ENCODE measurements at regions not wholly inside any gene's neighbourhood (a gene's known extent, or its start where the extent isn't known, plus 50 kb on each side); places are given as distances from the start of the nearest gene placed in this dataset.
"Not testable (repeated sequence)": the region's sequence is repeated elsewhere in the genome, so short reads cannot be mapped to it uniquely, and the experiment has no call there.

DNA sequence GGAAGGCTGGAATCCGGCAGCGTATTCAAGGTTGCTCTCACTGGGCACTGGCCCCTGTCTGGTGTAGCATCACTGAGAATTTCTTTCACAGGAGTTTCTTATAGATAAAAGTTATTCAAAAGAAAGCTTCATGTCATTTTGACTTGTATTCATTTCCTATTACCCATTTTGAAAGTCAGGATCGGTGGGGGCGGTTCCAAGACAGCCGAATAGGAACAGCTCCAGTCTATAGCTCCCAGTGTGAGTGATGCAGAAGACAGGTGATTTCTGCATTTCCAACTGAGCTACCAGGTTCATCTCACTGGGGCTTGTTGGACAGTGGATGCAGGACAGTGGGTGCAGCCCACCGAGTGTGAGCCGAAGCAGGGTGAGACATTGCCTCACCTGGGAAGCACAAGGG lies 51.5 kb upstream of the CDC42EP3 start:
- not testable (repeated sequence) for DNase-seq

DNA sequence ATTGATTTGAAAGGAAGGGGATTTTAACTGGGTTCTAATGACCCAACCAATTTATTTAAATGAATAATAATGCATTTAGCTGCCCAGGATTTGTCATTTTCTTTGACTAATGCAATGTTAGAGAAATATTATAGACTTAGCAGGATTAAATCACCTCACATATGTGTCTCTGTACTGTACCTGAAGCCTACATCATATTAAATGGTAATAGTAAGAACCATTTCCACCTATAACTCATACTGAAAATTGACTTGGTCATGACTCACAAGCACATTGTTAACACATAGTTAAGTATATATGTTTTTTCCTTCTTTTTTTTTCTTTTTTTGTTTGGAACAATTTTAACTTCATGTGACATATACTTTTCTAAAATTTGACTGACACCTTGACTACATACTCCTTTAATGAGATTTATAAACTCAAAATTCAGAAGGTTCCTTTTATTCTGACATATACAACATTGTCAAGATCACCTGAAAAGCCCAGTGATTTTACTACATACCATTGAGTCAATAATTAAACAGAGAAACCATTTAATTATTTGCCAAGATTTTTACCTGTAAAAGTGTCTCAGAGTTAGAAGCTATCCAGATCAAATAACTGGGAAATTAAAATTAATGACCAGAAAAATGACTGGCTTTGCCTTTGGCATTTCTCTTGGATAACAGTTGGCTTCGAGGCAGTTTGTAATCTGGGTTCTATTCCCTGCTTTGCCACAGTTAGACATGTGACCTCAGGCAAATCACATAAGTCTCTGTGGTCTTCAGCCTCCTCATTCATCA lies 58.8 kb upstream of the CDC42EP3 start:
- no peak for DNase-seq

DNA sequence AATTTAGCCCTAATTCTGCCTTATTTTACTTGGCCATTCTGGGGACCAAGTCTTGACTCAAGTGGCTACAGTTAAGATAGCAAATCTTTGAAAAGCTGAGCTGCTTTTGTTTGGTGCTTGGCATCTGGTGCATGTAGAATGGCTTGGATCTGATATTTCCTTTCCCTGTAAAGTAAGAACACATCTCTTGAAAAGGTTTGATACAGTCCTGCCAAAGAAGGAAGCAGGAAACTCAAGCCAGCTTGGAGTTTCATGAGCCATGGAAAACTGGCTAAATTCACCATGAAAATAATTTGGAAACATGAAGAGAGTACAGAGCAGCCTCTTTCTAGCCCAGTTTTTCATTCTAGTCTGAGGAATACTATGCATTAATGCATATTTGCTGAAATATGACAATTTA lies 61.0 kb upstream of the CDC42EP3 start:
- not testable (repeated sequence) for DNase-seq

DNA sequence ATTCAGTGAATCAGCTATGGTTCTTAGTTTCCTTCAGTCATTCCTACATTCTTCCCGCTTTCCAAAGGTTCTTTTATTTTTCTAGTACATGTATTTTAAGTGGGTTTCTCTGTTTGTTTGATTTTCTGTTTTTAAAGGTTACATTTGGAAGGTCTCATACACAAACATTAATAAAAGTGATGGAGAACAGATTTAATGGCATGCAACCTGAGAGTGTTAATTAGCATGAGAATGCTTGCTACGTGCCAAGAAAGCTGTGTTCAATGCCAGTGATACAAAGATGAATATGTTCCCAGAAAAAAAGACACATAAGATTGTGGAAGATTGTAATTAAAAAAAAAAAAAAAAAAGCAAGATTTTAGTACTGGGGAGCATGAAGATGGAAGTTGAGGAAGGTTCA lies 61.8 kb upstream of the CDC42EP3 start:
- DNase-seq: no peak

DNA sequence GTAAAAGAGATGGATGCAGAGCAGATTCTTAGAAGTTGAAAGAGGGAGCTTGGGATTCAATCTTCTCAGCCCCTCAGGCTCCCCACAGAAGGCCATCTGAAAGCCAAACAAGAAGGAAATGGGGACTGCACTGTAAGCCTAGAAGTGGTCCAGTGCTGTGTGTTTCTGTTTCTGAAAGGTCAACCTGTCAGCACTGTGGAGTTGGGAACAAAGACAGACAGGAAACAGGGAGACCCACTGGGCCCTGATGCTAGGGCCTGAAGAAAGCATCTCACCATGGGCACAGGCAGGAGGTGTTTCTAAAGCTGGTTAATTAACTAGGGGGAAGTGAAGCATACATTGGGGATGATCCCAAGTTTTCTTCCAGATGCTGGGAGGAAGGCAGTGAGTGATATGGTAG lies 62.5 kb upstream of the CDC42EP3 start:
- DNase-seq: not testable (repeated sequence)

DNA sequence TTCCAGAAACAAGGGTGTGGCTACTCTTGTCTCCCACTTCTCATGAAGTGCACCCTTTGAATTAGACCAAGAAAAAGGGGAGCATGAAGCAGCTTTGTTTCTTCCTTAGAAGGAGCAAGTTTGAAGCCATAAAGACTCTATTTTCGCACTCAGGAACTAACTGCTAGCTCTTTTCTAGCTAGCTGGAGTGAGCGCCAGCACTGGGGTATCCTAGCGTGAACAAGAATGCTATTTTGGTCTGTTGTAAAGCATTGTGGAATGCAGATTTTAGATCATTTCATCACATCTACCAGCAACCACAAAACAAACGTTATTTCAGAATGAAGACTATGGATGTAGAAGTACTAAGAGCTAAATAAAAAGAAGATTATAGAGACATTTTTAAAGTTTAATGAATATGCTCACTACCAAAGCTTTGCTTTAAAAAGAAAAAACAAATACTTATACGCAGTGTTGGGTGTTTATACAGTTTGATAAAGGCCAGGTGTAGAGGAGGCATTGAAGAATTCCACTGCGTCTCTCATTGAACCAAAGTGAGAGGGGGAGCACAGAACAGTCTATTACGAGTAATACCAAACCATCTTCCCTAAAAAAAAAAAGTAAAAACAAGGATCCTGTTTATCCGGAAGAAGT lies 63.6 kb upstream of the CDC42EP3 start:
- DNase-seq: not testable (repeated sequence)

DNA sequence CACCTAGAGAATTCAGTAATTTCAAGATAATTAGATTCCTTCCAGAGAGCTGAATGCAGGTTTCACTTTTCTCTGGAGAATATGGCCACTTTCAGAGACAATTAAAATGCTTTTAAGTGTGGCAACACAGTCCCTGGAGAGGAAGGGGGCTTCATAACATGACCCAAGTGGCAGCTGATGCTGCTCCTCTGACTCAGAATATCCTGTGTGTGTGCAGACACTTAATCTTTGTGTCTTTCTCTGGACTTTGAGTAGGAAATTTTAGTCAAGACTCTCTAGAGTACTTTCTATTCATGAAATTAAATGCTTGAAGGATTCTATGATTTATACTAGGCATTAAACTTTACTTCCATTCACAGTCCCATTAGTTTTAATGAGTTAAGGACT lies 64.1 kb upstream of the CDC42EP3 start:
- DNase-seq: not testable (repeated sequence)

DNA sequence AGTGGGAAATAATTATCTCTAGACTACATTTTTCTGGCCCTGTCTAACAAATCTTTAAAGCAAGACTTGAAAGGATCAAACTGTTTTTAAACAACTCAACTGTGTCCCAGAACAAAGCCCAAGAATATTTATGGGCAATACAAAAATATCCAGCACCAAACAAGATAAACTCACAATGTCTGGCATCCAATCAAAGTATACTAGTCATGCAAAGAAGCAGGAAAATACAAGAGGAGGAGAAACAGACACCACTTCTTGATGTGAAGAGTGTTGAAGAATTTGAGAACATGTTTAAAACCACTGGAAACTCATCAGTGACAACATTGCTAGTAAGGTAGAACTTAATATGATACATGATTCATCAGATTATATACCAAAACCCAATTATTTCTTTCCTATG lies 66.1 kb upstream of the CDC42EP3 start:
- no peak for DNase-seq

DNA sequence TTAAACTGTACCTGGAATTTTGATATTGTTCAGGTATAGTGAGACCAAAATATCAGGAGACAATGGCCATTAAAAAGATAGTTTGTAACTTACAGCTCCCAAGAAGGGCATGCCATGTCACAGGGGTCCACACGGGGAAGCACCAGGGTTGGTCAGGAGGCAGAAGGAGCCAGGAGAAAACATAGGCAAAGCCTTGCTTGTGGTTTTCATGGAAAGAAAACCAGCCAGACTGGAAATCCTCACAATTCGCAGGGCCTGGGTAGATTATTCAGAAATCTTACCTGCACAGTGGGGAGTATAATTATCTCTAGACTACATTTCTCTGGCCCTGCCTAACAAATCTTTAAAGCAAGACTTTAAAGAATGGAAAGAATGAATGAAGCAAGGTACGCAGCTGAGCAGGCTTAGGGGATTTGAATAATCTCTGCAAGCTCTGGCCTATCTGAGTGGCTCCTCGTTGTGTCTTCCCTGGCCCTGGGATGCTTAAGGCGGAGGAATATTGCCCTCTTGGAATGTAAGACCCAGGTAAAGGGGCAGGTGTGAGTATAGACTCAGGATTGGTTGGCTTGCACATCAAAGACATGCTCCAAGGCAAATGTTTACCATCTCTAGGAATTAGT lies 66.9 kb upstream of the CDC42EP3 start:
- no peak for DNase-seq

DNA sequence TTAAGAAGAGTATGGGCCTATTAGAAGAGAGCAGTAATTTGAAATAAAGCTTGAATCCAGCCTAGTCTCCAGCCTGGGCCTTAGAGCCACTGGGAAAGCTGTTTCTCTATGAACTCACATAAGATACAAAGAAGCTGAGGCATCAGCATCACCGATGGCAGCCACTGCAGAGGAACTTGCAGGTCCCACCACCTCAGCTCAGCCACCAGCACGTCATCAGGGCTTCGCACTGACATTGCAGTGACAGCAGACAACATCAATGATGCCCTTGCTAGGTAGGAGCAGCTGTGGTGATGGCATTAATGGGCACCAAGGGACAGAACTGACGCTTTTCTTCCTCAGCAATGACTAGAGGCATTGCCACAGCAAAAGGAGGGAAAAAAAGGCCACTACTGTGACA lies 67.7 kb upstream of the CDC42EP3 start:
- DNase-seq: no peak

DNA sequence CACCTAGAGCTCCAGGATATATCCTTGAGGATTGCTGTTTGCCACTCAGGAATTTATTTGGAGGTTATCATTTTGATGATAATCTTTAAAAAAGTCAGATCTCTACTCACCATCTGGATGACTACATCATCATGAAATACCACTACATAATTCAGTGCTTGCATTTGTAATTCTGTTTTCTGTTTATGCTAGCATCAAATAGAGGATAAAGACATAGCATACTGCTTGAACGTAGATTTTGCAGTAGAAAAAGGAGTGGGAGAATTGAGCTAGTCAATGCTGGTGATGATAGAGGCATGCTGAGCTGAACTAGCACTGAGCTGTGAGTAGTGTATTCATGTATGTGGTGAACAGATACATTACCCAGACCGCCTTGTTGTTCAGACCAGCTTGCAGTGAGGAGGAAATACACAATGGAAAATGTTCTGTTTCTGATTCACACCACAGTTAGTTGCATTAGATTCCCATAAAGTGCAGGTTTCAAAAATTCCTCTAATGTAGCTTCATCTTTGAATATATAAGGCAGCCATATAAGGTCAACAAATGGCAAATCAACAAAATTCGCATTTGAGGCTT lies 68.8 kb upstream of the CDC42EP3 start:
- no peak for DNase-seq

DNA sequence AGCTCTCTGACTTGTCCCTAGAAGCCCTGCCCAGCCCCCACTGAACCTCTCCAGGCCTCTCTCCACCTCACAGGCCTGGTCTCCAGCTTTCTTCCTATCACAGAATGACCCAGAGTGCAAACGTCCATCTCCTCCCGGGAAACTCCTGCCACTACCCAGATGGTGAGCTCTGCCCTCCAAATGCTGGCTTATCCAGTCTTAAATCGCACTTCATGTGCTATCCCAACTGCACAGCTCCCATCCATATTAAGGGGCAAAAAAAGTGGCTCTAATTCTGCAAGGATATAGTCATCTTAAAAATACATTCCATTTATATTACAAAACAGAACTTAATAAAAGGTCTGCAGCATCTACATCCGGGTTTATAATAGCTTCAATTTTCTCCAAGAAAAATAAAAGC lies 70.8 kb upstream of the CDC42EP3 start:
- no peak for DNase-seq

DNA sequence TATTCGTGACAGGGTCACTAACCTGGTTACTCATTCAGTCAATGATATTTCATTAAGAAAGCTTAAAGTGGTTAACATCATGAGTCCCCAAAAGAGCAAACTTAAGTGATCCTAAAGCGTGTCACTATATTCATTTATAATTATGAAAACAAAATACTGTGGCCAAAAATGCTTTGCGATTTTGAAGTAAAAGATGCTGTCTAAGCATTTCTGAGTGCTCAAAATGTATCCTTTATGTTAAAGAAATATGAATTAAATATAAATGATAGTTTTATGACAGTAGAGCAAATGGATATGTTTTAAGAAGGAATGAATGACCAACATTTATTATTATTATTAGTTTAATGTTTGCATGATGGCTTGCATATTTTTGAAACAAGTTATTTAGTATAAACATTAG lies 72.6 kb upstream of the CDC42EP3 start:
- DNase-seq: no peak

DNA sequence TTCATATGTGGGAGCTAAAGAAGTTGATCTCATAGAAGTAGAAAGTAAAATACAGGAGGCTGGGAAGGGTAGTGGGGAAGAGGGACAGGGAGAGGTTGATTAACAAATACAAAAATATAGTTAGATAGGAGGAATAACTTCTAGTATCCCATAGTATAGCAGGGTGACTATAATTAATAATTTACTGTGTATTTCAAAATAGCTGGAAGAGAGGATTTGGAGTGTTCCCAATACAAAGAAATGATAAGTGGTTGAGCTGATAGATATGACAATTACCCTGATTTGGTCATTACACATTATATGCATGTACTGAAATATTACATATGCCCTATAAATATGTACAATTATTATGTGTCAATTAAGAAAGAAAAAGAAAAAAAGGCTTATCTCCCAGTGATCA lies 73.5 kb upstream of the CDC42EP3 start:
- not testable (repeated sequence) for DNase-seq

DNA sequence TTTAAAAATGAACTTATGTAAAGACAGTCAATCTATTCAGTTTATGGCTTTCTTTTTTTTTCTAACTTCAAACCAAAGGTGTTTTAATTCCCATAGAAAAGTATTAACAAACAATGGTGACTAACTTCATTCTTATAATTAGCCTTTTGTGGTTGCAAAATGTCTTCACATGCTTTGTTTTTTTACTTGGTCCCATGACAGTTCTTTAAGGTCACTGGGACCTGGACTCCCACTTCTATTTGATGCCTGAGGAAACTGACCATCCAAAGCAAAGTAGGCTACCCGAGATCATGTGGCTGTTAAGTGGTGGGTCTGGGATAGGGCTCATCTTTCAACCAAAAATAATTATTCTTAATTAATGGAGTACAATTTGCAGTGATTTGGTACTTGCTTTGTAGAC lies 74.6 kb upstream of the CDC42EP3 start:
- not testable (repeated sequence) for DNase-seq

DNA sequence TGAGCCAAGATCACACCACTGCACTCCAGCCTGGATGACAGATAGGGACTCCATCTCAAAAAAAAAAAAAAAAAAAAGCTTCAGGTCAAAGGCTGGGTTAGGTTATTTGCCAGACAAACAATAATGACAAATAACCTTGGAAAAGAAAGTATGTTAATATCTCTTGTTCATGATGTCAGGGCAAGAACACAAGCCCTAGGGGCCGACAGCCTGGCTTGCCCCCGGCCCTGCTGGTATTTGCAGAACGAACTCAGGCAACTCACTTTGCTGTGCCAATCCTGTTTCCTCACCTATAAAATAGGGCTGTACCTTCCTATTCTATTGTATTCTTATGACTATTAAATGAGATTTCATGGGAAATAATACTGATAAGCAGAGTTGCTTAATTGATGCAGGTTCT lies 75.4 kb upstream of the CDC42EP3 start:
- no peak for DNase-seq

DNA sequence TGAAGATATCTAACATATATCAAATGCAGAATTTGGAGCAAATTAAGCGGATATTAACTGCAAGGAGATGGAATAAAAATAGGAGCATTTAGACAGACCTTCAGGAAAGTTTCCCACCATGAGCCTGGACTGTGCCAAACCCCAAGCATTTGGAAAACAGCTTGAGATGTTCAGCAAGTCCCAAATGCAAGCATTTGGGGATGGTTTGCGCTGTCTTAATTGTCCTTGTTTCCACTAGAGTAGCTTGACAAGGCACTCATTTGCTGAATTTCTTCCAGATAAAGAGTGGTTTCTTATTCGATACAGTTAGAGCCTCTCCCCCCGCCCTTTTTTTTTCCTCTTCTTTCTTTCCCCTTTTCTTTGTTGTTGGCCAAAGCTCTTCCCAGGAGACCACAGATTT lies 77.1 kb upstream of the CDC42EP3 start:
- no peak for DNase-seq

DNA sequence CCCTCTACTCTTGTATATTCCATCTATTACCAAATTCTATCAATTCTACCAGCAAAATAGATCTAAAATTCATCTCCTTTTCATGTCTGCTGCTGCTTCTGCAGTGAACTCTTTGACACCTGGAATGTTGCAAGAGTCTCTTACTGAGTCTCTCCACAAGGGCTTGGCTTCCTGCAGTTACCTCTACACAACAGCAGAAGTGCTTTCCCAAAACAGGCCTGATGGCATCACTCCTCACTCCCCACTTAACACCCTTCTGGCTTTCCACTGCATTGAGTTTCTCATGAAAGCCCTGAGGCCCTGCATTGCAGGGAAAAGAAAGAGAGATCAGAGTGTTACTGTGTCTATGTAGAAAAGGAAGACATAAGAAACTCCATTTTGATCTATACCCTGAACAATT lies 78.8 kb upstream of the CDC42EP3 start:
- DNase-seq: not testable (repeated sequence)

DNA sequence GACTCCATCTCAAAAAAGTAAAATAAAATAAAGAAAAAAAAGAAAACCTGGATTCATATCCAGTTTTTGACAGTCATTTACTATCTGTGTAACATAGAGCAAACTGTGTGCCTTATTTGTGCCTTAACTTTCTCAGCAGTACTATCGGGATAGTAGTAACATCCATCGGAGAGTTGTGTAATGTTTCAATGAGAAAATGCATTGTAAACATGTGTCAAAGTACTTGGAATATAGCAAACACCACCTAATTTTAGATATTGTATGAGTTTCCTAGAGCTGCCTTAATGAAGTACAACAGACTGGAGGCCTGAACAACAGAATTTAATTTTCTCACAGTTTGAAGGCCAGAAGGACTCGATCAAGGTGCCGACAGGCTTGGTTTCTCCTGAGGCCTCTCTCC lies 81.3 kb upstream of the CDC42EP3 start:
- DNase-seq: no peak

DNA sequence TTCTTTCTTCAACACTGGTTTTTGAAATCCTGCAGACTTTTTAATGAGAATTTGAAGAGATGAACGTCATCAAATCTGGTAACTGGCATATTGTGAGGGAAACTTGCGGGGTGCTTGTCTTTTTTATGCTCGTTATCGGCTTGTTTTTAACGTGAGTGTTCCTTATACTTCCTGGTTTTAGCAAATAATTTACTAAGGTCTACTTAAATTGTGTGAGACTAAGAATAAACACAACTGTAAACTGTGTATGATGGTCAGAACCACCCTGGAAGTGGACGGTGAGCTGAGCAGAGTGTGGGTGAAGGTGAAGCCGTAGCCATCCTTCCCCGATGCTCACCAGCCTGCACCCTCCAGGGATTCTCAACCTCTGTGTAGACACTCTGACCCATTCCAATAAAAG lies 82.3 kb upstream of the CDC42EP3 start:
- no peak for DNase-seq

DNA sequence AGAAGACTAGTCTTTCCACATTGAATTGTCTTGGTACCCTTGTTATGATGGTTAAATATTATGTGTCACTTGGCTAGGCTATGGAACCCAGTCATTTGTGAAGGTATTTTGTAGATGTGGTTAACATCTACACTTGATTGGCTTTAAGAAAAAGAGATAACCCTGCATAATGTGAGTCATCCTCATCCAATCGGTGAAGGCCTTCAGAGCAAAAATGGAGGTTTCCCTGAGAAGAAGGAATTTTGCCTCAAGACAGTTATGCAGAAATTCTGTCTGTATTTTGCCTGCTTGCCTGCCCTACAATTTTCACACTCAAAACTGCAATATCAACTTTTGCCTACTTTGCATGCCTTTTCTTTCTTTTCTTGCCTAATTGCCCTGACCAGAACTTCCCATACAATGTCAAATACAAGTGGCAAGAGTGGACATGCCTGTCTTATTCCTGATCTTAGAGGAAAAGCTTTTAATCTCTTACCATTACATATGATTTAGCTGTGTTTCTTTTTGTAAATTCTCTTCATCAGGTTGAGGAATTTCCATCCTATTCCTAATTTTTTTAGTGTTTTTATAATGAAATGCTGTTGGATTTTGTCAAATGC lies 84.6 kb upstream of the CDC42EP3 start:
- DNase-seq: not testable (repeated sequence)

DNA sequence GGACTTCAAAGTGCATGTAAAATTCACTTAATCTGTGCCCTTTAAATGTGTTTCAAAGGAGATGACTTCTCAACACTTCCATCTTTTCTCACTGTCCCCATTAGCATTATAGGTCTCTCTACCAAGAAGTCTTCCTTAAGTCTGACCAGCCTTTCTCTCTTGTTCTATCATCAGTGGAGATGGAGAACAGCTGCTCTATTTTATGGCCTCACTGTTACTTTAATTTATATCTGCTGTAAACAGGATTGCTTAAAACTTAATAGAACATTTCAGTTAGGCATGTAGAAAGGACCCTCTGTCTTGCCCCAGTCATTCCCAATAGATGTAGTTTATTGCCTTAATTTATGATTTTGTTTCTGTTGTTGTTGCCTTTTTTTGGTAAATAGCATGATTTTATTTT lies 86.0 kb upstream of the CDC42EP3 start:
- DNase-seq: not testable (repeated sequence)
